Testis (tissue), 2 donors: ENCODE measurements at regions not wholly inside any gene's neighbourhood (a gene's known extent, or its start where the extent isn't known, plus 50 kb on each side); places are given as distances from the start of the nearest gene placed in this dataset.

ENCODE experiments used
- DNase-seq: peaks from one replicate; pipeline ENCODE4 v3.0.0-alpha.2; 2019
- H3K27ac ChIP-seq, 2 donors: fragments of 200-600 bp; sonication (generic); one replicate each; pipeline ENCODE4 v1.5.1; 2019
- H3K27me3 ChIP-seq: fragments of 200-600 bp; sonication (generic); one replicate; pipeline ENCODE4 v1.5.1; 2019
- H3K36me3 ChIP-seq: fragments of 200-600 bp; sonication (generic); one replicate; pipeline ENCODE4 v1.5.1; 2017; ENCODE audit warnings: low read depth; ENCODE audit errors: missing control alignments
- H3K4me1 ChIP-seq: fragments of 200-600 bp; sonication (generic); one replicate; pipeline ENCODE4 v1.5.1; 2019
- H3K4me3 ChIP-seq, 2 donors: fragments of 200-600 bp; sonication (generic); one replicate each; pipeline ENCODE4 v1.5.1; 2017 to 2019
- H3K9me3 ChIP-seq: fragments of 200-600 bp; sonication (generic); one replicate; pipeline ENCODE4 v1.5.1; 2017
- CTCF ChIP-seq, 3 experiments: fragments of 450-650 bp in 2 of 3; fragments of 200-600 bp in 1 of 3; sonication (generic) in 1 of 3; IDR thresholded peaks; one replicate each; pipeline ENCODE4 v1.5.1; 2016 to 2019; ENCODE audit warnings: antibody characterized with exemption in 3 of 3, mild to moderate bottlenecking in 2 of 3, moderate library complexity in 1 of 3
- POLR2A ChIP-seq: fragments of 450-650 bp; IDR thresholded peaks from one replicate; pipeline ENCODE4 v1.6.1; 2017; ENCODE audit warnings: antibody characterized with exemption, mild to moderate bottlenecking, moderate library complexity
- WGBS, 2 donors: methylation state at CpG; one replicate each; pipeline ENCODE4 v1.1.5; 2018; 5-methylcytosine and 5-hydroxymethylcytosine counted together
- intact Hi-C: fragments of 100-400 bp; cut with DNase I; formaldehyde crosslinking; loops from one replicate; pipeline ENCODE4 v1.15.1; 2023; ENCODE audit warnings: low total_unique reads

GRCh38 chr12:58509116-58509885, 411.0 kb downstream of the LRIG3 start:
- 83 to 93% methylated on average over 5 of the region's 5 CpGs for WGBS, 2 donors
- no peaks in the 10 kb centered on the region for H3K27me3 ChIP-seq
- TF ChIP-seq CTCF (IDR thresholded peaks at IDR 0.05), result no peak
- no peak for TF ChIP-seq POLR2A
- H3K9me3 ChIP-seq, result no peaks in the 10 kb centered on the region
- intact Hi-C loops, result no loop called here
- H3K27ac ChIP-seq, result no peak overlapping the region
- no peak for DNase-seq
- no peak overlapping the region for H3K4me3 ChIP-seq
- H3K4me1 ChIP-seq, result no peaks in the 10 kb centered on the region
- no peaks in the 10 kb centered on the region for H3K36me3 ChIP-seq

DNA sequence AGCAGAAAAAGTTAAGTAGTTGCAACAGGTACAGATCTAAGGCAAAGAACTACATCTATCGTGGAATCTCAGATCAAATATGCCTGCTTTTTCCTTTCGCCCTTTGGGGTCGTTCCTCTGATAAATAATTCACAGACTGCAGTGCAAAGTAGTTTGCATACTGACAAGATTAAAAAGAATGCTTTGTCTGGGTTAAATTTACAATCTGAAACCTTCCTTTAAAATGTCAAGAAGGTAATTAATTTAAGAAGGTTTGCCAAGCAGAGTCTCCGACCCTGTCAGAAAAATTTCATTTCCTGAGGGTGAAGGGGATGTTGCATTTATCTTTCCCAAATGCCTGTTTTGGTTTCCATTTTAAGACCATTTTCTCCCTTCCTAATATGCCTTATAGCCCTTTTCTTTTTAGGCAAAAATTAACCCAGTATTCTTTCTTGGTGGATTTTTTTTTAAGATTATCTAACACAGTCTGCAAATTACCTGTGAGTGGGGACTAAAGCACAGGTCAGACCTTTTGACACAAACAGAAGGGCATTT, 406.9 kb downstream of the LRIG3 start:
- H3K27me3 ChIP-seq, result no peaks in the 10 kb centered on the region
- H3K4me3 ChIP-seq, result no peak overlapping the region
- WGBS, 2 donors, result 42 to 47% methylated on average over 4 of the region's 4 CpGs
- no peak for TF ChIP-seq POLR2A
- TF ChIP-seq CTCF (IDR thresholded peaks at IDR 0.05), result no peak
- intact Hi-C loops, result no loop called here
- no peaks in the 10 kb centered on the region for H3K4me1 ChIP-seq
- no peak overlapping the region for H3K27ac ChIP-seq
- no peak for DNase-seq
- H3K9me3 ChIP-seq, result no peaks in the 10 kb centered on the region
- no peaks in the 10 kb centered on the region for H3K36me3 ChIP-seq

DNA sequence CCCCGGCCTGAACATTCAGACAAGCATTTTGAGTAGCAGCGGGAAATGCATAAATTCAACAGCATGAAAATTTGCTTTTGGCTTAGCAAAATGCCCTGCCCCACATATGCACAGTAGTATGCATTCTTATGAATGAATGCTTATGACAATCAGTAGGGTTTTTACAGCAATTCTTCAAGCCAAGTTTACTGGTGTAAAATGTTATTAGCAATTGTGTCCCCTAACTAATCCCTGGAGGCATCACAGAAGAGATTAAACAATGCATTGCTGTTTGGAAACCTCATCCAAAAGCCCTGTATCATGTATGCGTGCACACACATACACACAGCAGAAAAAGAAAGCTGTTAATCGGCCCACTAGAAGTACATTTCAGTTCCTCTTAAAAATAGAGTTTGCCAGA, 406.5 kb downstream of the LRIG3 start:
- Histone ChIP-seq H3K4me1 (no peaks in the 10 kb centered on the region), H3K4me3 (no peak overlapping the region), H3K36me3 (no peaks in the 10 kb centered on the region), H3K27me3 (no peaks in the 10 kb centered on the region), H3K9me3 (no peaks in the 10 kb centered on the region), H3K27ac (no peak overlapping the region)
- TF ChIP-seq POLR2A (no peak), CTCF (IDR thresholded peaks at IDR 0.05) (no peak)
- intact Hi-C loops, result no loop called here
- 73 to 74% methylated on average over 4 of the region's 4 CpGs for WGBS, 2 donors
- DNase-seq, result no peak

DNA sequence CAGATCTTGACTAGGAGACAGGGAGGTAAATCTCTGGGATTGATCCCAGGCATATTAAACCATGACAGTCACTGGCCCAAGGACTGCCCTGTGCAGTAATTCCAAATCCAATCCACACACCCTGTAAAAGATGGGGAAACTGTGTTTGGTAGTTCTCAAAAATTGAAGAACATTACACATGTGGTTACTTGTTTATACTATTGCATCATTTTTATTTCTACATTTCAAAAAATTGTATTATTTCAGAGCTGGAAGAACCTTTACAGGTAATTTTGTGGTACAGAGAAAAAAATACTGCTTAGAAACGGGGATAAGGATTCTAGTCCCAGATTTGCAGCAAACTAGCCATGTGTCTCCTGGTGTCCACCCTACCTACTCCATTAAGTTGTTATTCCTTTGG, 400.5 kb downstream of the LRIG3 start:
- WGBS, 2 donors, result 75 to 78% methylated on average over 1 of the region's 1 CpG
- no peak for DNase-seq
- TF ChIP-seq CTCF (IDR thresholded peaks at IDR 0.05) (no peak), POLR2A (no peak)
- Histone ChIP-seq H3K4me3 (no peak overlapping the region), H3K27ac (no peak overlapping the region), H3K9me3 (no peaks in the 10 kb centered on the region), H3K36me3 (no peaks in the 10 kb centered on the region), H3K4me1 (no peaks in the 10 kb centered on the region), H3K27me3 (no peaks in the 10 kb centered on the region)
- intact Hi-C loops, result no loop called here

DNA sequence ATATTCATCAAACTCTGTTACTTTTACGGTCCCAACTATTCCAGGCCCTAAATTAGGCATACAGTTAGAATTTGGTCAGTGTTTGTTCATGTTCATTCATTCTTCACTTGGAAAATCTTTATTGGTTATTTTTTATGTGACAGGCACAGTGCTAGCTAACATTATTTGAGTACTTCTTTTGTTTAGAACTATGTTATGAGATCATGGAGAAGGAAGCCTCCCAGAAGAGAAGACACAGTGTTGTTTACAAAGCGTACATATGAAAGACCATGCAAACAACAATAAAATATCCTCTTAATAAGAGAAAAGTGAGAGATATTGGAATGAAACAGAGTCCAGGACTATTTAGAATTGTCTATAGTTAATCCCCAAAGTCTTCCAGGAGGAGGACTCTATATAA, 399.2 kb downstream of the LRIG3 start:
- no peak for TF ChIP-seq CTCF (IDR thresholded peaks at IDR 0.05)
- no peak for TF ChIP-seq POLR2A
- H3K27ac ChIP-seq, result no peak overlapping the region
- H3K9me3 ChIP-seq, result no peaks in the 10 kb centered on the region
- H3K4me3 ChIP-seq, result no peak overlapping the region
- no peaks in the 10 kb centered on the region for H3K4me1 ChIP-seq
- no peak for DNase-seq
- intact Hi-C loops, result no loop called here
- WGBS, 2 donors, result 84 to 89% methylated on average over 2 of the region's 2 CpGs
- no peaks in the 10 kb centered on the region for H3K27me3 ChIP-seq
- no peaks in the 10 kb centered on the region for H3K36me3 ChIP-seq
